CD14-positive monocyte (primary cell): ENCODE measurements at regions not wholly inside any gene's neighbourhood (a gene's known extent, or its start where the extent isn't known, plus 50 kb on each side); places are given as distances from the start of the nearest gene placed in this dataset.

Experiments
- DNase-seq, 3 donors: peaks; one replicate each; pipeline ENCODE4 v3.0.0-alpha.2; 2011 to 2022
- H2AFZ ChIP-seq: 2 replicates; pipeline ENCODE4 v1.6.0; 2012; ENCODE audit warnings: mild to moderate bottlenecking, low read depth, low read length, inconsistent platforms; ENCODE audit not compliant: insufficient read depth, poor library complexity, severe bottlenecking
- H3K27ac ChIP-seq, 2 donors: 1 replicate in 1 of 2; 2 replicates in 1 of 2; pipeline ENCODE4 v1.5.1; 2012 to 2013; ENCODE audit warnings: low read length in 2 of 2, control low read depth in 1 of 2, inconsistent platforms in 1 of 2, low read depth in 1 of 2, mild to moderate bottlenecking in 1 of 2
- H3K27me3 ChIP-seq, 2 donors: one replicate each; pipeline versions ENCODE4 v1.6.0 to v1.6.1; 2011 to 2013; ENCODE audit warnings: low read length in 2 of 2; ENCODE audit not compliant: control insufficient read depth in 2 of 2, insufficient read depth in 2 of 2
- H3K36me3 ChIP-seq, 2 donors: replicated peaks in 1 of 2; 1 replicate in 1 of 2; 2 replicates in 1 of 2; pipeline versions ENCODE4 v1.5.1 to v1.6.1; 2012 to 2013; ENCODE audit warnings: low read length in 2 of 2, control low read depth in 1 of 2, inconsistent platforms in 1 of 2, mild to moderate bottlenecking in 1 of 2; ENCODE audit not compliant: insufficient read depth in 2 of 2, control insufficient read depth in 1 of 2
- H3K4me1 ChIP-seq, 2 donors: 1 replicate in 1 of 2; 2 replicates in 1 of 2; pipeline versions ENCODE4 v1.5.1 to v1.6.1; 2012 to 2013; ENCODE audit warnings: low read length in 2 of 2, control low read depth in 1 of 2, inconsistent platforms in 1 of 2, mild to moderate bottlenecking in 1 of 2, moderate library complexity in 1 of 2; ENCODE audit not compliant: insufficient read depth in 2 of 2, control insufficient read depth in 1 of 2
- H3K4me2 ChIP-seq: replicated peaks from 2 replicates; pipeline ENCODE3; 2012; ENCODE audit warnings: low read length, moderate library complexity, mild to moderate bottlenecking; ENCODE audit not compliant: poor library complexity, severe bottlenecking; ENCODE audit errors: extremely low read depth
- H3K4me3 ChIP-seq, 3 experiments: fragments of 200-600 bp in 1 of 3; sonication (generic) in 1 of 3; replicated peaks in 1 of 3; 1 replicate in 2 of 3; 2 replicates in 1 of 3; pipeline ENCODE4 v1.5.1; 2011 to 2013; ENCODE audit warnings: low read length in 3 of 3, mild to moderate bottlenecking in 3 of 3, control low read depth in 2 of 3, low read depth in 2 of 3, inconsistent platforms in 1 of 3, moderate library complexity in 1 of 3
- H3K79me2 ChIP-seq: 2 replicates; pipeline ENCODE4 v1.6.0; 2012; ENCODE audit warnings: mild to moderate bottlenecking, control low read depth, inconsistent platforms, low read length, moderate library complexity; ENCODE audit not compliant: insufficient read depth
- H3K9ac ChIP-seq: 2 replicates; pipeline ENCODE4 v1.6.0; 2017; ENCODE audit warnings: low read length, mild to moderate bottlenecking; ENCODE audit not compliant: insufficient read depth, poor library complexity, severe bottlenecking
- H3K9me3 ChIP-seq, 2 donors: replicated peaks in 1 of 2; 1 replicate in 1 of 2; 2 replicates in 1 of 2; pipeline versions ENCODE4 v1.5.1 to v1.6.1; 2012 to 2013; ENCODE audit warnings: low read length in 2 of 2, control low read depth in 1 of 2; ENCODE audit not compliant: control insufficient read depth in 1 of 2, insufficient read depth in 1 of 2
- H4K20me1 ChIP-seq: 2 replicates; pipeline ENCODE4 v1.6.0; 2012; ENCODE audit warnings: mild to moderate bottlenecking, low read length, control low read depth, moderate library complexity; ENCODE audit not compliant: insufficient read depth
- H3K27ac Mint-ChIP-seq, 7 donors: one replicate each; pipeline ENCODE4 v1.8.0; 2020; ENCODE audit warnings: mild to moderate bottlenecking in 7 of 7, mixed read lengths in 7 of 7, moderate library complexity in 6 of 7, inconsistent platforms in 2 of 7
- H3K27me3 Mint-ChIP-seq, 3 donors: one replicate each; pipeline ENCODE4 v1.8.0; 2021 to 2022; ENCODE audit warnings: low read depth in 3 of 3, mild to moderate bottlenecking in 3 of 3, mixed read lengths in 3 of 3, moderate library complexity in 3 of 3, inconsistent platforms in 1 of 3
- H3K36me3 Mint-ChIP-seq, 2 donors: one replicate each; pipeline ENCODE4 v1.8.0; 2020; ENCODE audit warnings: mixed read lengths in 2 of 2, inconsistent platforms in 1 of 2, mild to moderate bottlenecking in 1 of 2
- H3K4me1 Mint-ChIP-seq: one replicate; pipeline ENCODE4 v1.8.0; 2020; ENCODE audit warnings: mild to moderate bottlenecking, mixed read lengths
- H3K4me3 Mint-ChIP-seq, 2 donors: one replicate each; pipeline ENCODE4 v1.8.0; 2020; ENCODE audit warnings: mild to moderate bottlenecking in 2 of 2, mixed read lengths in 2 of 2, moderate library complexity in 1 of 2
- H3K9me3 Mint-ChIP-seq, 7 donors: one replicate each; pipeline ENCODE4 v1.8.0; 2020 to 2022; ENCODE audit warnings: mixed read lengths in 7 of 7, mild to moderate bottlenecking in 6 of 7, moderate library complexity in 6 of 7, inconsistent platforms in 2 of 7
- CTCF ChIP-seq: fragments of 200-600 bp; IDR thresholded peaks from one replicate; pipeline ENCODE4 v1.8.0; 2022; ENCODE audit warnings: antibody characterized with exemption, mild to moderate bottlenecking
- WGBS: methylation state at CpG from one replicate; pipeline ENCODE4 v1.1.5; 2013; ENCODE audit warnings: missing lambda C conversion rate; ENCODE audit not compliant: insufficient coverage; 5-methylcytosine and 5-hydroxymethylcytosine counted together
- intact Hi-C, 2 donors: fragments of 100-400 bp; cut with micrococcal nuclease; formaldehyde crosslinking; loops; one replicate each; pipeline versions ENCODE4 v1.15.0 to v1.15.1; 2023

- no peaks in the 10 kb centered on the region for H3K79me2 ChIP-seq
- H2AFZ ChIP-seq: no peak overlapping the region
- no peak overlapping the region for H3K9ac ChIP-seq
- H3K27me3 ChIP-seq: no peaks in the 10 kb centered on the region
- 86% methylated on average over 4 of the region's 12 CpGs for WGBS
- Mint-ChIP-seq H3K27me3 (peaks cover 0 to 8% (median 6%) of the 10 kb centered on the region in 3 donors), H3K4me3 (no peak overlapping the region), H3K4me1 (peaks cover 6% of the 10 kb centered on the region), H3K27ac (no peak overlapping the region), H3K9me3 (peaks cover 0 to 8% (median 2%) of the 10 kb centered on the region in 7 donors), H3K36me3 (no peaks in the 10 kb centered on the region)
- H3K4me2 ChIP-seq: no peak overlapping the region
- H3K4me3 ChIP-seq: no peak overlapping the region
- H3K36me3 ChIP-seq: no peaks in the 10 kb centered on the region
- DNase-seq: no peak
- H4K20me1 ChIP-seq: no peaks in the 10 kb centered on the region
- H3K4me1 ChIP-seq: no peaks in the 10 kb centered on the region
- no peak for TF ChIP-seq CTCF
- intact Hi-C loops: no loop called here
- no peaks in the 10 kb centered on the region for H3K9me3 ChIP-seq
- no peak overlapping the region for H3K27ac ChIP-seq
Observed at GRCh38 chr2:15810477-15811150, 129.7 kb upstream of the MYCN start.

GRCh38 chr2:15811367-15811766 lies 129.0 kb upstream of the MYCN start:
- H3K27ac Mint-ChIP-seq: no peak overlapping the region
- no peak overlapping the region for H2AFZ ChIP-seq
- WGBS: 88% methylated on average over 4 of the region's 8 CpGs

More at GRCh38 chr2:15811367-15811766, 129.0 kb upstream of the MYCN start:
- Mint-ChIP-seq H3K9me3 (peaks cover 0 to 8% (median 2%) of the 10 kb centered on the region in 7 donors), H3K4me1 (peaks cover 6% of the 10 kb centered on the region), H3K27me3 (peaks cover under 1 to 9% (median 6%) of the 10 kb centered on the region in 3 donors), H3K4me3 (no peak overlapping the region), H3K36me3 (no peaks in the 10 kb centered on the region)
- DNase-seq: no peak
- Histone ChIP-seq H3K4me1 (no peaks in the 10 kb centered on the region), H3K4me3 (no peak overlapping the region), H3K27me3 (no peaks in the 10 kb centered on the region), H3K27ac (no peak overlapping the region), H4K20me1 (no peaks in the 10 kb centered on the region), H3K4me2 (no peak overlapping the region), H3K79me2 (no peaks in the 10 kb centered on the region), H3K9ac (no peak overlapping the region), H3K36me3 (no peaks in the 10 kb centered on the region), H3K9me3 (no peaks in the 10 kb centered on the region)
- intact Hi-C loops: no loop called here
- no peak for TF ChIP-seq CTCF
